PC-3 (cell line): ENCODE measurements at regions not wholly inside any gene's neighbourhood (a gene's known extent, or its start where the extent isn't known, plus 50 kb on each side); places are given as distances from the start of the nearest gene placed in this dataset.

ENCODE experiments used
- ATAC-seq: fragments of 200-7000 bp; cut with Tn5 transposase; 2 replicates; pipeline ENCODE4 v1.9.1; 2020; ENCODE audit warnings: mild to moderate bottlenecking, moderate library complexity
- BruUV-seq: library from RNA; stranded (reverse); fragments of 400-500 nt; replicated peaks from 2 replicates; lab custom pipeline; 2021; lab: Mats Ljungman, UMichigan
- CTCF ChIA-PET: fragments of 300-600 bp; sonication (Branson Sonifier 250); formaldehyde crosslinking; loops from one replicate; lab custom pipeline; 2022; ENCODE audit warnings: antibody characterized with exemption; lab: Charles Lee
- POLR2A ChIA-PET: fragments of 300-600 bp; sonication (Branson Sonifier 250); formaldehyde crosslinking; loops from one replicate; lab custom pipeline; 2022; ENCODE audit warnings: antibody characterized with exemption; ENCODE audit not compliant: unreplicated experiment; lab: Charles Lee
- DNase-seq: peaks from one replicate; pipeline ENCODE4 v3.0.0-alpha.2; 2015
- H2AFZ ChIP-seq: fragments of 300-600 bp; sonication (generic); 2 replicates; pipeline ENCODE4 v1.6.0; 2016; ENCODE audit warnings: antibody characterized with exemption, low read length
- H3F3A ChIP-seq: fragments of 300-600 bp; sonication (generic); one replicate; pipeline ENCODE4 v1.6.0; 2017; ENCODE audit warnings: antibody characterized with exemption, low read length, control low read depth, mild to moderate bottlenecking; ENCODE audit not compliant: unreplicated experiment
- H3K27ac ChIP-seq: fragments of 300-600 bp; sonication (generic); 2 replicates; pipeline ENCODE4 v1.5.1; 2016; ENCODE audit warnings: mild to moderate bottlenecking, low read length
- H3K27me3 ChIP-seq: fragments of 300-600 bp; sonication (generic); 2 replicates; pipeline ENCODE4 v1.6.1; 2016; ENCODE audit warnings: low read length, mixed read lengths
- H3K36me3 ChIP-seq: fragments of 300-600 bp; sonication (generic); 2 replicates; pipeline ENCODE4 v1.6.1; 2016; ENCODE audit warnings: low read depth, mixed run types, low read length, mixed read lengths
- H3K4me1 ChIP-seq: fragments of 300-600 bp; sonication (generic); 2 replicates; pipeline ENCODE4 v1.5.1; 2016; ENCODE audit warnings: low read length; ENCODE audit not compliant: insufficient read depth
- H3K4me2 ChIP-seq: fragments of 300-600 bp; sonication (generic); 2 replicates; pipeline ENCODE4 v1.6.0; 2016; ENCODE audit warnings: low read length
- H3K4me3 ChIP-seq: fragments of 300-600 bp; sonication (generic); 2 replicates; pipeline ENCODE4 v1.5.1; 2016; ENCODE audit warnings: mild to moderate bottlenecking, low read length, mixed read lengths
- H3K79me2 ChIP-seq: fragments of 300-600 bp; sonication (generic); 2 replicates; pipeline ENCODE4 v1.6.1; 2017; ENCODE audit warnings: low read length, mixed read lengths
- H3K9ac ChIP-seq: fragments of 300-600 bp; sonication (generic); 2 replicates; pipeline ENCODE4 v1.6.0; 2016; ENCODE audit warnings: mild to moderate bottlenecking, low read length
- H3K9me2 ChIP-seq: fragments of 300-600 bp; sonication (generic); replicated peaks from 2 replicates; pipeline ENCODE4 v1.6.1; 2016; ENCODE audit warnings: mixed run types, low read length, mixed read lengths
- H3K9me3 ChIP-seq: fragments of 300-600 bp; sonication (generic); 2 replicates; pipeline ENCODE4 v1.6.1; 2016; ENCODE audit warnings: low read length, mixed read lengths
- H4K20me1 ChIP-seq: fragments of 300-600 bp; sonication (generic); 2 replicates; pipeline ENCODE4 v1.6.1; 2016; ENCODE audit warnings: low read length, mixed read lengths
- EZH2 ChIP-seq: fragments of 300-600 bp; sonication (generic); IDR thresholded peaks from one replicate; pipeline ENCODE4 v1.6.1; 2017; ENCODE audit warnings: antibody characterized with exemption, mild to moderate bottlenecking, low read length; ENCODE audit not compliant: unreplicated experiment
- EZH2phosphoT487 ChIP-seq: fragments of 300-600 bp; sonication (generic); IDR thresholded peaks from 2 replicates; pipeline ENCODE4 v1.6.1; 2018; ENCODE audit warnings: mild to moderate bottlenecking, antibody characterized with exemption, low read length, borderline replicate concordance
- intact Hi-C: fragments of 100-400 bp; cut with micrococcal nuclease; formaldehyde crosslinking; loops from 2 replicates; pipeline ENCODE4 v1.9.0; 2023
- TF ChIP-seq, protein P1 (sequence below): fragments of 300-600 bp; sonication (generic); conservative IDR thresholded peaks from 2 replicates; pipeline ENCODE4 v1.5.1; 2017; ENCODE audit warnings: antibody characterized with exemption, low read depth, mild to moderate bottlenecking, low read length

DNA sequence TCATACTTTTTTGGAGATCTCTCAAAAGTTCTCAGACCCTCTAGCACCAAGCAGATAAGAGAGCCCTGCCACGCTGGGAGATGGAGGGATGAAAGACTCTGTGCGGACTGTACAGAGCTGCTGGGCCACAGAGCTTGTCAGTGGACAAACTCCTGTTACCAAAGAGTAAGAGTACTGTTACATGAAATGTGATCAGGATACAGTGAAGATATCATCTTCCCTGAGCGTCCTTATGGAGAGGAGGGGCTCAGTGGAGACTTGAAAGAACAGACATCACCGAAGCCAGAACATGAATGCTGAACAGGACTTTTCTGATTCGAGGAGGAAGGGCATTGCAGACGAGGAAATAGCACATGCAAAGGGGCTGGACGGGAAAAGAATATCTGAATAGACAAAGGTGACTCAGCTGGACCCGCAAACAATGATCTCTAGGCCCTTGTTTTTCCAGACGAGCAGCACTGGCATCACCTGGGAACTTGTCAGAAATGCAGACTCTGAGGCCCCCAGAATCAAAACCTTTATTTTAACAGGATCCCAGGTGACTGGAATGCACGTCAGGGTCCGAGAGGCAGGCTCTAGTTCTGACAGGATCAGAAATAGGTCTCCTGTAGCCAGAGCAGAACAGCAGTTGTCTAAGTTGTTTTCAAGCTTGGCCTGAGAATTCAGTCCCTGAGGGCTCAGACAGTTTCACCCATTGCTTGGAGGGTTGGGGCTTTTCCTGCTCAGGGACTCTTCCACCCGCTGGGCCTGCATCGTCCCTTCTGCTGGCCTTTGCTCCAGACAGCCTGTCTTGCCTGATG lies 277.9 kb downstream of the RPLP1 start:
- no TSS peak for BruUV-seq
- Histone ChIP-seq H3F3A (no peaks in the 10 kb centered on the region), H3K9ac (no peak overlapping the region), H3K36me3 (no peaks in the 10 kb centered on the region), H3K4me3 (no peak overlapping the region), H2AFZ (peak overlapping the region; percentile 12; the same call in 1 of the 2 replicates), H3K27ac (no peak overlapping the region), H3K9me3 (no peaks in the 10 kb centered on the region), H3K9me2 (no peaks in the 10 kb centered on the region), H3K79me2 (no peaks in the 10 kb centered on the region), H3K27me3 (peaks cover 16% of the 10 kb centered on the region), H3K4me1 (peaks cover 12% of the 10 kb centered on the region), H4K20me1 (no peaks in the 10 kb centered on the region), H3K4me2 (peak overlapping the region; percentile 18; the same call in 1 of the 2 replicates)
- intact Hi-C loops: no loop called here
- DNase-seq (peak; percentile 51), ATAC-seq (no peak)
- ChIA-PET POLR2A (no interaction called here), CTCF (no interaction called here)
- TF ChIP-seq EZH2 (no peak), EZH2phosphoT487 (no peak)
- TF ChIP-seq, protein P1, sequence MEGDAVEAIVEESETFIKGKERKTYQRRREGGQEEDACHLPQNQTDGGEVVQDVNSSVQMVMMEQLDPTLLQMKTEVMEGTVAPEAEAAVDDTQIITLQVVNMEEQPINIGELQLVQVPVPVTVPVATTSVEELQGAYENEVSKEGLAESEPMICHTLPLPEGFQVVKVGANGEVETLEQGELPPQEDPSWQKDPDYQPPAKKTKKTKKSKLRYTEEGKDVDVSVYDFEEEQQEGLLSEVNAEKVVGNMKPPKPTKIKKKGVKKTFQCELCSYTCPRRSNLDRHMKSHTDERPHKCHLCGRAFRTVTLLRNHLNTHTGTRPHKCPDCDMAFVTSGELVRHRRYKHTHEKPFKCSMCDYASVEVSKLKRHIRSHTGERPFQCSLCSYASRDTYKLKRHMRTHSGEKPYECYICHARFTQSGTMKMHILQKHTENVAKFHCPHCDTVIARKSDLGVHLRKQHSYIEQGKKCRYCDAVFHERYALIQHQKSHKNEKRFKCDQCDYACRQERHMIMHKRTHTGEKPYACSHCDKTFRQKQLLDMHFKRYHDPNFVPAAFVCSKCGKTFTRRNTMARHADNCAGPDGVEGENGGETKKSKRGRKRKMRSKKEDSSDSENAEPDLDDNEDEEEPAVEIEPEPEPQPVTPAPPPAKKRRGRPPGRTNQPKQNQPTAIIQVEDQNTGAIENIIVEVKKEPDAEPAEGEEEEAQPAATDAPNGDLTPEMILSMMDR: no peak

DNA sequence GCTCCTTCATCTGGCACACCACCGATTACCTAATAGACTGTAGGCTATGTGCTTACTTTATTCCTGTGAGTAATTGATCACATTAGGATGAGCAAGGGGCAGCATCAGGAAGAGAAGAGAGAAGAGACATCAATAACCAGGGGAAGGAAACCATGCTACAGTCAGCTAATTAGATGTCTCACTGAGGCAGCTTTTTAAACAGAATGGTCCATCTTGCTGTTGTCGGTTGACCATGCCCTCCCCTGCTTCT lies 278.4 kb downstream of the RPLP1 start:
- POLR2A ChIA-PET: no interaction called here
- intact Hi-C loops: no loop called here
- TF ChIP-seq, protein P1: no peak
- TF ChIP-seq EZH2phosphoT487 (no peak), EZH2 (no peak)
- Histone ChIP-seq H3K4me1 (peaks cover 12% of the 10 kb centered on the region), H3K9me3 (no peaks in the 10 kb centered on the region), H3K4me3 (no peak overlapping the region), H3K9ac (no peak overlapping the region), H2AFZ (no peak overlapping the region; the same call in 1 of the 2 replicates), H3K27ac (no peak overlapping the region), H3K27me3 (peaks cover 21% of the 10 kb centered on the region), H3K79me2 (no peaks in the 10 kb centered on the region), H3K9me2 (no peaks in the 10 kb centered on the region), H3F3A (no peaks in the 10 kb centered on the region), H3K4me2 (no peak overlapping the region), H3K36me3 (no peaks in the 10 kb centered on the region), H4K20me1 (no peaks in the 10 kb centered on the region)
- DNase-seq (no peak), ATAC-seq (no peak)
- CTCF ChIA-PET: no interaction called here
- BruUV-seq: no TSS peak

DNA sequence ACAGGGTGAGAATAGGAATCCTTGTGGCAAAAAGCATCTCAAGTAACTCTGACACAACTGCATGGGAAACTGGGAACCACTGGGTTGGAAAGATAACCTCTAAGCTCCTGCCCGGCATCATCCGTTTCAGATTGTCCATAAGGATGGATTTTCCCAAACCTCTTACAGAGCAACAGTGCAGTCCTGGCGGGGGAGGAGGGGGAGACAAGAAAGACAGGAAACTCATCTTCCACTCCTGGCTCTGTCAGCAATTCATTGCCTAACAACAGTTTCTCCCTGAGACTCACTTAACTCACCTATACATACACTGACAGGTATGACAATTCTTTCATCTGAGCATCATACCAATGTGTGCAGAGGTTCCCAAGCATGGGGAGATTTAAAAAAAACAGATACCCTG lies 279.0 kb downstream of the RPLP1 start:
- H3K27me3 ChIP-seq: peaks cover 24% of the 10 kb centered on the region
- intact Hi-C loops: no loop called here
- H3K4me1 ChIP-seq: peaks cover 12% of the 10 kb centered on the region
- no peak overlapping the region for H3K27ac ChIP-seq
- H3K4me3 ChIP-seq: no peak overlapping the region
- no peak overlapping the region for H3K9ac ChIP-seq
- no peaks in the 10 kb centered on the region for H3K9me3 ChIP-seq
- no peaks in the 10 kb centered on the region for H3K79me2 ChIP-seq
- no peak for DNase-seq
- no peak overlapping the region for H3K4me2 ChIP-seq
- ChIA-PET POLR2A (no interaction called here), CTCF (no interaction called here)
- no peak for ATAC-seq
- H3F3A ChIP-seq: no peaks in the 10 kb centered on the region
- H4K20me1 ChIP-seq: no peaks in the 10 kb centered on the region
- TF ChIP-seq, protein P1: no peak
- no peak for TF ChIP-seq EZH2phosphoT487
- no peak for TF ChIP-seq EZH2
- no TSS peak for BruUV-seq
- no peak overlapping the region for H2AFZ ChIP-seq
- H3K36me3 ChIP-seq: no peaks in the 10 kb centered on the region
- H3K9me2 ChIP-seq: no peaks in the 10 kb centered on the region
